NB4 (cell line): ENCODE measurements at regions not wholly inside any gene's neighbourhood (a gene's known extent, or its start where the extent isn't known, plus 50 kb on each side); places are given as distances from the start of the nearest gene placed in this dataset.

Experiments used
- POLR2A ChIP-seq: IDR thresholded peaks from 2 replicates; pipeline ENCODE4 v1.6.1; 2011; ENCODE audit warnings: mild to moderate bottlenecking; ENCODE audit not compliant: insufficient read length; ENCODE audit errors: extremely low read depth
- TF ChIP-seq, protein P1 (sequence below): IDR thresholded peaks from one replicate; pipeline ENCODE4 v1.5.1; 2012; ENCODE audit warnings: low read depth, low read length
- TF ChIP-seq, protein P2 (sequence below): IDR thresholded peaks from 2 replicates; pipeline ENCODE4 v1.6.1; 2011; ENCODE audit warnings: low read depth, low read length

DNA sequence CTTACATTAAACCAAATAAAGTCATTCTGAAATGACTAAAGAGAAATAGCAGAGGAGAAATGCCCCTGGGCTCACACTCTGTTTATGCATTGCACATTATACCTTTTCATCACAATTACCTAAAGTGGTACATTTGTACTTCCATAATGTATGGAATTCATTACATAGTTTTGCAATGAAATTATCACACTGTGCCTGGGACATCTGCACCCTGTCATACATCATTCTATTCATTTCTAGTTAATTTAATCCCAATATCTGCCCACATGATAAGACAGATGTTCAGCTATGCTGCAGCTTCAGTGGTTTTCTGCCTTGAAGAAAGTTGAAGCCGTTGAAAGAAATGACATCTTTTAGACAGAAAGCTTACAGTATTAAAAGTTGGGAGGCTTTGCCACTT lies 580.0 kb downstream of the SOX6 start:
- TF ChIP-seq, protein P1, sequence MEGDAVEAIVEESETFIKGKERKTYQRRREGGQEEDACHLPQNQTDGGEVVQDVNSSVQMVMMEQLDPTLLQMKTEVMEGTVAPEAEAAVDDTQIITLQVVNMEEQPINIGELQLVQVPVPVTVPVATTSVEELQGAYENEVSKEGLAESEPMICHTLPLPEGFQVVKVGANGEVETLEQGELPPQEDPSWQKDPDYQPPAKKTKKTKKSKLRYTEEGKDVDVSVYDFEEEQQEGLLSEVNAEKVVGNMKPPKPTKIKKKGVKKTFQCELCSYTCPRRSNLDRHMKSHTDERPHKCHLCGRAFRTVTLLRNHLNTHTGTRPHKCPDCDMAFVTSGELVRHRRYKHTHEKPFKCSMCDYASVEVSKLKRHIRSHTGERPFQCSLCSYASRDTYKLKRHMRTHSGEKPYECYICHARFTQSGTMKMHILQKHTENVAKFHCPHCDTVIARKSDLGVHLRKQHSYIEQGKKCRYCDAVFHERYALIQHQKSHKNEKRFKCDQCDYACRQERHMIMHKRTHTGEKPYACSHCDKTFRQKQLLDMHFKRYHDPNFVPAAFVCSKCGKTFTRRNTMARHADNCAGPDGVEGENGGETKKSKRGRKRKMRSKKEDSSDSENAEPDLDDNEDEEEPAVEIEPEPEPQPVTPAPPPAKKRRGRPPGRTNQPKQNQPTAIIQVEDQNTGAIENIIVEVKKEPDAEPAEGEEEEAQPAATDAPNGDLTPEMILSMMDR, result no peak
- TF ChIP-seq, protein P2, sequence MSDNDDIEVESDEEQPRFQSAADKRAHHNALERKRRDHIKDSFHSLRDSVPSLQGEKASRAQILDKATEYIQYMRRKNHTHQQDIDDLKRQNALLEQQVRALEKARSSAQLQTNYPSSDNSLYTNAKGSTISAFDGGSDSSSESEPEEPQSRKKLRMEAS, result no peak
- no peak for TF ChIP-seq POLR2A
